ENCODE measurements at regions not wholly inside any gene's neighbourhood (a gene's known extent, or its start where the extent isn't known, plus 50 kb on each side); places are given as distances from the start of the nearest gene placed in this dataset.

DNA sequence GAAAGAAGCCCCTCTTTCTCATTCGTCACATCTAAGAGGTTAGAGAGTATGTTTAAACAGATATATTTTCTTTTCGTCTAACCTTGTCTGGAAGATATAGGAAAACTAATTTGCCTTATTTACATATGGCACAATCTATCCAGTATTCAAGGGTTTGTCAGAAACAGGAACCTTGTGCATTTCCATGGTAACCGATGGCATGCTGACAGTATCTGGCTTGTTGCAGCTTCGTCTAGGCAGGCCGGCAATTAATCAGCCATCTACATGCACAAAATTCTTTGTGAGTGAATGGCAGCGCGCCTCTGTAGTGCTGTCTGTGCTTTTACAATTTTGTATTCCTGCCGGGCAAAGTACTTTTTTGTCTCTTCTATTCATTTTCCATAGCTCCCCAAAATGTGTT lies 294.0 kb upstream of the SOX2 start:
- no peak overlapping the region for H2AFZ ChIP-seq
- no peaks in the 10 kb centered on the region for H3K9me2 ChIP-seq (ENCODE audit: insufficient read depth)
- no peaks in the 10 kb centered on the region for H3K9me3 Mint-ChIP-seq
- H3K27me3 Mint-ChIP-seq (ENCODE audit: insufficient read depth, low read depth, poor library complexity), result no peaks in the 10 kb centered on the region
- no peaks in the 10 kb centered on the region for H3K36me3 ChIP-seq (ENCODE audit: insufficient read depth)
- TF ChIP-seq ZNF331 (CRISPR knock-in tag; IDR thresholded peaks at IDR 0.05; ENCODE audit: low read depth), result no peak
- TF ChIP-seq, protein P1, sequence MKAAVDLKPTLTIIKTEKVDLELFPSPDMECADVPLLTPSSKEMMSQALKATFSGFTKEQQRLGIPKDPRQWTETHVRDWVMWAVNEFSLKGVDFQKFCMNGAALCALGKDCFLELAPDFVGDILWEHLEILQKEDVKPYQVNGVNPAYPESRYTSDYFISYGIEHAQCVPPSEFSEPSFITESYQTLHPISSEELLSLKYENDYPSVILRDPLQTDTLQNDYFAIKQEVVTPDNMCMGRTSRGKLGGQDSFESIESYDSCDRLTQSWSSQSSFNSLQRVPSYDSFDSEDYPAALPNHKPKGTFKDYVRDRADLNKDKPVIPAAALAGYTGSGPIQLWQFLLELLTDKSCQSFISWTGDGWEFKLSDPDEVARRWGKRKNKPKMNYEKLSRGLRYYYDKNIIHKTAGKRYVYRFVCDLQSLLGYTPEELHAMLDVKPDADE (IDR thresholded peaks at IDR 0.05), result no peak
- TF ChIP-seq, protein P2, sequence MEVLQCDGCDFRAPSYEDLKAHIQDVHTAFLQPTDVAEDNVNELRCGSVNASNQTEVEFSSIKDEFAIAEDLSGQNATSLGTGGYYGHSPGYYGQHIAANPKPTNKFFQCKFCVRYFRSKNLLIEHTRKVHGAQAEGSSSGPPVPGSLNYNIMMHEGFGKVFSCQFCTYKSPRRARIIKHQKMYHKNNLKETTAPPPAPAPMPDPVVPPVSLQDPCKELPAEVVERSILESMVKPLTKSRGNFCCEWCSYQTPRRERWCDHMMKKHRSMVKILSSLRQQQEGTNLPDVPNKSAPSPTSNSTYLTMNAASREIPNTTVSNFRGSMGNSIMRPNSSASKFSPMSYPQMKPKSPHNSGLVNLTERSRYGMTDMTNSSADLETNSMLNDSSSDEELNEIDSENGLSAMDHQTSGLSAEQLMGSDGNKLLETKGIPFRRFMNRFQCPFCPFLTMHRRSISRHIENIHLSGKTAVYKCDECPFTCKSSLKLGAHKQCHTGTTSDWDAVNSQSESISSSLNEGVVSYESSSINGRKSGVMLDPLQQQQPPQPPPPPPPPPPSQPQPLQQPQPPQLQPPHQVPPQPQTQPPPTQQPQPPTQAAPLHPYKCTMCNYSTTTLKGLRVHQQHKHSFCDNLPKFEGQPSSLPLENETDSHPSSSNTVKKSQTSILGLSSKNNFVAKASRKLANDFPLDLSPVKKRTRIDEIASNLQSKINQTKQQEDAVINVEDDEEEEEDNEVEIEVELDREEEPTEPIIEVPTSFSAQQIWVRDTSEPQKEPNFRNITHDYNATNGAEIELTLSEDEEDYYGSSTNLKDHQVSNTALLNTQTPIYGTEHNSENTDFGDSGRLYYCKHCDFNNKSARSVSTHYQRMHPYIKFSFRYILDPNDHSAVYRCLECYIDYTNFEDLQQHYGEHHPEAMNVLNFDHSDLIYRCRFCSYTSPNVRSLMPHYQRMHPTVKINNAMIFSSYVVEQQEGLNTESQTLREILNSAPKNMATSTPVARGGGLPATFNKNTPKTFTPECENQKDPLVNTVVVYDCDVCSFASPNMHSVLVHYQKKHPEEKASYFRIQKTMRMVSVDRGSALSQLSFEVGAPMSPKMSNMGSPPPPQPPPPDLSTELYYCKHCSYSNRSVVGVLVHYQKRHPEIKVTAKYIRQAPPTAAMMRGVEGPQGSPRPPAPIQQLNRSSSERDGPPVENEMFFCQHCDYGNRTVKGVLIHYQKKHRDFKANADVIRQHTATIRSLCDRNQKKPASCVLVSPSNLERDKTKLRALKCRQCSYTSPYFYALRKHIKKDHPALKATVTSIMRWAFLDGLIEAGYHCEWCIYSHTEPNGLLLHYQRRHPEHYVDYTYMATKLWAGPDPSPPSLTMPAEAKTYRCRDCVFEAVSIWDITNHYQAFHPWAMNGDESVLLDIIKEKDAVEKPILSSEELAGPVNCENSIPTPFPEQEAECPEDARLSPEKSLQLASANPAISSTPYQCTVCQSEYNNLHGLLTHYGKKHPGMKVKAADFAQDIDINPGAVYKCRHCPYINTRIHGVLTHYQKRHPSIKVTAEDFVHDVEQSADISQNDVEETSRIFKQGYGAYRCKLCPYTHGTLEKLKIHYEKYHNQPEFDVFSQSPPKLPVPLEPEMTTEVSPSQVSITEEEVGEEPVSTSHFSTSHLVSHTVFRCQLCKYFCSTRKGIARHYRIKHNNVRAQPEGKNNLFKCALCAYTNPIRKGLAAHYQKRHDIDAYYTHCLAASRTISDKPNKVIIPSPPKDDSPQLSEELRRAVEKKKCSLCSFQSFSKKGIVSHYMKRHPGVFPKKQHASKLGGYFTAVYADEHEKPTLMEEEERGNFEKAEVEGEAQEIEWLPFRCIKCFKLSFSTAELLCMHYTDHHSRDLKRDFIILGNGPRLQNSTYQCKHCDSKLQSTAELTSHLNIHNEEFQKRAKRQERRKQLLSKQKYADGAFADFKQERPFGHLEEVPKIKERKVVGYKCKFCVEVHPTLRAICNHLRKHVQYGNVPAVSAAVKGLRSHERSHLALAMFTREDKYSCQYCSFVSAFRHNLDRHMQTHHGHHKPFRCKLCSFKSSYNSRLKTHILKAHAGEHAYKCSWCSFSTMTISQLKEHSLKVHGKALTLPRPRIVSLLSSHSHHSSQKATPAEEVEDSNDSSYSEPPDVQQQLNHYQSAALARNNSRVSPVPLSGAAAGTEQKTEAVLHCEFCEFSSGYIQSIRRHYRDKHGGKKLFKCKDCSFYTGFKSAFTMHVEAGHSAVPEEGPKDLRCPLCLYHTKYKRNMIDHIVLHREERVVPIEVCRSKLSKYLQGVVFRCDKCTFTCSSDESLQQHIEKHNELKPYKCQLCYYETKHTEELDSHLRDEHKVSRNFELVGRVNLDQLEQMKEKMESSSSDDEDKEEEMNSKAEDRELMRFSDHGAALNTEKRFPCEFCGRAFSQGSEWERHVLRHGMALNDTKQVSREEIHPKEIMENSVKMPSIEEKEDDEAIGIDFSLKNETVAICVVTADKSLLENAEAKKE (CRISPR knock-in tag; IDR thresholded peaks at IDR 0.05), result no peak
- TF ChIP-seq POLR2AphosphoS5 (IDR thresholded peaks at IDR 0.05; ENCODE audit: low read depth), result no peak
- no peak for TF ChIP-seq JUNB (IDR thresholded peaks at IDR 0.05; ENCODE audit: unreplicated experiment)
- TF ChIP-seq, protein P3, sequence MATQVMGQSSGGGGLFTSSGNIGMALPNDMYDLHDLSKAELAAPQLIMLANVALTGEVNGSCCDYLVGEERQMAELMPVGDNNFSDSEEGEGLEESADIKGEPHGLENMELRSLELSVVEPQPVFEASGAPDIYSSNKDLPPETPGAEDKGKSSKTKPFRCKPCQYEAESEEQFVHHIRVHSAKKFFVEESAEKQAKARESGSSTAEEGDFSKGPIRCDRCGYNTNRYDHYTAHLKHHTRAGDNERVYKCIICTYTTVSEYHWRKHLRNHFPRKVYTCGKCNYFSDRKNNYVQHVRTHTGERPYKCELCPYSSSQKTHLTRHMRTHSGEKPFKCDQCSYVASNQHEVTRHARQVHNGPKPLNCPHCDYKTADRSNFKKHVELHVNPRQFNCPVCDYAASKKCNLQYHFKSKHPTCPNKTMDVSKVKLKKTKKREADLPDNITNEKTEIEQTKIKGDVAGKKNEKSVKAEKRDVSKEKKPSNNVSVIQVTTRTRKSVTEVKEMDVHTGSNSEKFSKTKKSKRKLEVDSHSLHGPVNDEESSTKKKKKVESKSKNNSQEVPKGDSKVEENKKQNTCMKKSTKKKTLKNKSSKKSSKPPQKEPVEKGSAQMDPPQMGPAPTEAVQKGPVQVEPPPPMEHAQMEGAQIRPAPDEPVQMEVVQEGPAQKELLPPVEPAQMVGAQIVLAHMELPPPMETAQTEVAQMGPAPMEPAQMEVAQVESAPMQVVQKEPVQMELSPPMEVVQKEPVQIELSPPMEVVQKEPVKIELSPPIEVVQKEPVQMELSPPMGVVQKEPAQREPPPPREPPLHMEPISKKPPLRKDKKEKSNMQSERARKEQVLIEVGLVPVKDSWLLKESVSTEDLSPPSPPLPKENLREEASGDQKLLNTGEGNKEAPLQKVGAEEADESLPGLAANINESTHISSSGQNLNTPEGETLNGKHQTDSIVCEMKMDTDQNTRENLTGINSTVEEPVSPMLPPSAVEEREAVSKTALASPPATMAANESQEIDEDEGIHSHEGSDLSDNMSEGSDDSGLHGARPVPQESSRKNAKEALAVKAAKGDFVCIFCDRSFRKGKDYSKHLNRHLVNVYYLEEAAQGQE (IDR thresholded peaks at IDR 0.05; ENCODE audit: unreplicated experiment), result no peak
- TF ChIP-seq EZH2phosphoT487 (IDR thresholded peaks at IDR 0.05; ENCODE audit: unreplicated experiment), result no peak
- TF ChIP-seq, protein P4, sequence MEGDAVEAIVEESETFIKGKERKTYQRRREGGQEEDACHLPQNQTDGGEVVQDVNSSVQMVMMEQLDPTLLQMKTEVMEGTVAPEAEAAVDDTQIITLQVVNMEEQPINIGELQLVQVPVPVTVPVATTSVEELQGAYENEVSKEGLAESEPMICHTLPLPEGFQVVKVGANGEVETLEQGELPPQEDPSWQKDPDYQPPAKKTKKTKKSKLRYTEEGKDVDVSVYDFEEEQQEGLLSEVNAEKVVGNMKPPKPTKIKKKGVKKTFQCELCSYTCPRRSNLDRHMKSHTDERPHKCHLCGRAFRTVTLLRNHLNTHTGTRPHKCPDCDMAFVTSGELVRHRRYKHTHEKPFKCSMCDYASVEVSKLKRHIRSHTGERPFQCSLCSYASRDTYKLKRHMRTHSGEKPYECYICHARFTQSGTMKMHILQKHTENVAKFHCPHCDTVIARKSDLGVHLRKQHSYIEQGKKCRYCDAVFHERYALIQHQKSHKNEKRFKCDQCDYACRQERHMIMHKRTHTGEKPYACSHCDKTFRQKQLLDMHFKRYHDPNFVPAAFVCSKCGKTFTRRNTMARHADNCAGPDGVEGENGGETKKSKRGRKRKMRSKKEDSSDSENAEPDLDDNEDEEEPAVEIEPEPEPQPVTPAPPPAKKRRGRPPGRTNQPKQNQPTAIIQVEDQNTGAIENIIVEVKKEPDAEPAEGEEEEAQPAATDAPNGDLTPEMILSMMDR (conservative IDR thresholded peaks at IDR 0.05; ENCODE audit: low read depth in 2 of 2), result no peak
- TF ChIP-seq ZNF114 (CRISPR knock-in tag; IDR thresholded peaks at IDR 0.05), result no peak
- no peak for TF ChIP-seq NANOG (IDR thresholded peaks at IDR 0.05; ENCODE audit: borderline replicate concordance)
- no peak for TF ChIP-seq EZH2 (IDR thresholded peaks at IDR 0.05; ENCODE audit: low read depth, unreplicated experiment)
- no peak for TF ChIP-seq STAT1 (IDR thresholded peaks at IDR 0.05; ENCODE audit: unreplicated experiment)
- TF ChIP-seq CREB1 (CRISPR knock-in tag; IDR thresholded peaks at IDR 0.05; ENCODE audit: low read depth), result no peak
- no peaks in the 10 kb centered on the region for H4K20me1 ChIP-seq (replicated peaks; ENCODE audit: insufficient read depth)
- peaks cover 18% of the 10 kb centered on the region; the same call in 1 of the 2 replicates for H3K4me1 ChIP-seq (ENCODE audit: insufficient read depth)
- no peak overlapping the region for H3K4me3 Mint-ChIP-seq
- no peaks in the 10 kb centered on the region for H3K27me3 ChIP-seq (ENCODE audit: insufficient read depth)
- no peak overlapping the region for H3K27ac ChIP-seq (ENCODE audit: low read depth)
- DNase-seq (ENCODE audit: low spot score) (peak; percentile 28), ATAC-seq (peak; percentile 36; the same call in 1 of the 3 replicates)
- peaks cover 17% of the 10 kb centered on the region for H3K4me1 Mint-ChIP-seq
- no peaks in the 10 kb centered on the region for H3K36me3 Mint-ChIP-seq (ENCODE audit: low read depth)
- H3F3A ChIP-seq (replicated peaks; ENCODE audit: low read depth), result no peaks in the 10 kb centered on the region
- H3K27ac Mint-ChIP-seq, result no peak overlapping the region
- no peaks in the 10 kb centered on the region for H3K79me2 ChIP-seq (replicated peaks; ENCODE audit: insufficient read depth)
- H3K4me2 ChIP-seq, result no peak overlapping the region
- H3K4me3 ChIP-seq, result no peak overlapping the region

All from GM23338 (cell line).